ENCODE measurements at regions not wholly inside any gene's neighbourhood (a gene's known extent, or its start where the extent isn't known, plus 50 kb on each side); places are given as distances from the start of the nearest gene placed in this dataset.

GRCh38 chr2:149991576-149991975 is 404.0 kb upstream of the MMADHC start:
- DNase-seq (ENCODE audit: low read depth, low spot score) (no peak), ATAC-seq (no peak)
- Histone ChIP-seq H3K36me3 (ENCODE audit: control insufficient read depth in 1 of 2, insufficient read depth in 2 of 2, low read length in 2 of 2) (no peaks in the 10 kb centered on the region), H4K20me1 (ENCODE audit: insufficient read depth) (no peaks in the 10 kb centered on the region), H3K9ac (ENCODE audit: low read length) (no peak overlapping the region), H3K79me2 (ENCODE audit: insufficient read depth, low read length) (no peaks in the 10 kb centered on the region), H3K4me2 (ENCODE audit: low read length) (no peak overlapping the region), H3K4me3 (replicated peaks in 1 of 2; ENCODE audit: low read depth in 1 of 2, low read length in 2 of 2) (no peak overlapping the region), H3K27ac (ENCODE audit: low read depth, low read length) (no peak overlapping the region), H3K9me3 (ENCODE audit: control insufficient read depth in 1 of 2, insufficient read depth in 1 of 2, low read depth in 1 of 2, low read length in 2 of 2) (no peaks in the 10 kb centered on the region), H2AFZ (ENCODE audit: low read depth, low read length, poor library complexity, severe bottlenecking) (no peak overlapping the region), H3K27me3 (ENCODE audit: insufficient read depth, low read length) (no peaks in the 10 kb centered on the region), H3K9me2 (ENCODE audit: insufficient read depth) (no peaks in the 10 kb centered on the region), H3K4me1 (ENCODE audit: control insufficient read depth in 1 of 2, insufficient read depth in 2 of 2, low read length in 2 of 2) (peaks cover 12 to 27% of the 10 kb centered on the region in 2 experiments; a peak in 3 of 4 replicates)
- RAD21 ChIA-PET (ENCODE audit: low non-redundant PET in 1 of 2, low total read pairs in 2 of 2, uncharacterized antibody in 2 of 2, unreplicated experiment in 2 of 2) = no interaction called here
- no peak for TF ChIP-seq REST (IDR thresholded peaks at IDR 0.05; ENCODE audit: low read depth)
- TF ChIP-seq JUND (IDR thresholded peaks at IDR 0.05) = no peak
- no peak for TF ChIP-seq SP1 (IDR thresholded peaks at IDR 0.05; ENCODE audit: low read depth)
- no peak for TF ChIP-seq EZH2phosphoT487 (IDR thresholded peaks at IDR 0.05; ENCODE audit: borderline replicate concordance)
- TF ChIP-seq RAD21 (IDR thresholded peaks at IDR 0.05; ENCODE audit: low read depth) = no peak
- TF ChIP-seq ZBTB33 (IDR thresholded peaks at IDR 0.05; ENCODE audit: extremely low read depth, insufficient replicate concordance, low read length) = no peak
- TF ChIP-seq EZH2 (IDR thresholded peaks at IDR 0.05) = no peak
- no peak for TF ChIP-seq CTCF (IDR thresholded peaks at IDR 0.05 in 2 of 3, conservative IDR thresholded peaks at IDR 0.05 in 1 of 3; ENCODE audit: borderline replicate concordance in 1 of 3, insufficient read depth in 1 of 3, low read depth in 2 of 3, low read length in 2 of 3)
- no peak for TF ChIP-seq POLR2AphosphoS5 (IDR thresholded peaks at IDR 0.05; ENCODE audit: low read depth, low read length)
- no peak for TF ChIP-seq SRF (IDR thresholded peaks at IDR 0.05; ENCODE audit: low read depth)
- no TSS peak for BruUV-seq (replicated peaks)
- POLR2A ChIA-PET = no interaction called here
- CTCF ChIA-PET = no interaction called here
- intact Hi-C loops (cut with micrococcal nuclease) = loop anchor here (10.0 kb wide), 1 partner anchor 493 kb away; the partner anchor contains the start of gene RND3
